ENCODE measurements at regions not wholly inside any gene's neighbourhood (a gene's known extent, or its start where the extent isn't known, plus 50 kb on each side); places are given as distances from the start of the nearest gene placed in this dataset.

- in situ Hi-C loops (cut with MboI; ENCODE audit: low pct_ligation_motif_present in 1 of 4, low pct_unique_long_range_greater_than_20kb in 1 of 4, low sequenced_read_pairs in 3 of 4): no loop called here
- H3K4me1 ChIP-seq: no peaks in the 10 kb centered on the region
- H3K27me3 ChIP-seq: no peaks in the 10 kb centered on the region
- no peak overlapping the region for H3K4me3 ChIP-seq
- no peak overlapping the region for H3K27ac ChIP-seq
- no peaks in the 10 kb centered on the region for H3K9me3 ChIP-seq
- no peak for DNase-seq
- TF ChIP-seq CTCF (IDR thresholded peaks at IDR 0.05) (no peak), POLR2A (IDR thresholded peaks at IDR 0.05) (no peak), EP300 (IDR thresholded peaks at IDR 0.05; ENCODE audit: low read depth) (no peak), POLR2AphosphoS5 (IDR thresholded peaks at IDR 0.05) (no peak)
- H3K36me3 ChIP-seq: no peaks in the 10 kb centered on the region
- 62 to 67% methylated on average over 4 of the region's 4 CpGs for WGBS, 2 donors (ENCODE audit: low coverage in 1 of 2)
- intact Hi-C loops (cut with DNase I; ENCODE audit: low total_unique reads): no loop called here
Measured at GRCh38 chr4:57544811-57545654, 434.8 kb upstream of the IGFBP7 start.

- H3K4me3 ChIP-seq: no peak overlapping the region
- TF ChIP-seq POLR2A (IDR thresholded peaks at IDR 0.05) (no peak), EP300 (IDR thresholded peaks at IDR 0.05; ENCODE audit: low read depth) (no peak), POLR2AphosphoS5 (IDR thresholded peaks at IDR 0.05) (no peak), CTCF (IDR thresholded peaks at IDR 0.05) (no peak)
- no peaks in the 10 kb centered on the region for H3K27me3 ChIP-seq
- H3K36me3 ChIP-seq: no peaks in the 10 kb centered on the region
- intact Hi-C loops (cut with DNase I; ENCODE audit: low total_unique reads): no loop called here
- WGBS, 2 donors (ENCODE audit: low coverage in 1 of 2): 55 to 64% methylated on average over 3 to 5 of the region's 5 CpGs
- no peaks in the 10 kb centered on the region for H3K9me3 ChIP-seq
- no peak overlapping the region for H3K27ac ChIP-seq
- no peak for DNase-seq
- in situ Hi-C loops (cut with MboI; ENCODE audit: low pct_ligation_motif_present in 1 of 4, low pct_unique_long_range_greater_than_20kb in 1 of 4, low sequenced_read_pairs in 3 of 4): no loop called here
- H3K4me1 ChIP-seq: no peaks in the 10 kb centered on the region
Measured at GRCh38 chr4:57504797-57505530, 394.8 kb upstream of the IGFBP7 start.

GRCh38 chr4:57504139-57504538 is 394.0 kb upstream of the IGFBP7 start:
- in situ Hi-C loops (cut with MboI; ENCODE audit: low pct_ligation_motif_present in 1 of 4, low pct_unique_long_range_greater_than_20kb in 1 of 4, low sequenced_read_pairs in 3 of 4): no loop called here
- TF ChIP-seq POLR2A (IDR thresholded peaks at IDR 0.05) (no peak), CTCF (IDR thresholded peaks at IDR 0.05) (no peak), EP300 (IDR thresholded peaks at IDR 0.05; ENCODE audit: low read depth) (no peak), POLR2AphosphoS5 (IDR thresholded peaks at IDR 0.05) (no peak)

GRCh38 chr4:57501720-57502119 is 391.5 kb upstream of the IGFBP7 start:
- 49% methylated on average over 4 of the region's 4 CpGs; no CpG with 5 or more reads in 1 of the 2 donors for WGBS, 2 donors (ENCODE audit: low coverage in 1 of 2)
- Histone ChIP-seq H3K4me1 (no peaks in the 10 kb centered on the region), H3K9me3 (no peaks in the 10 kb centered on the region), H3K27me3 (no peaks in the 10 kb centered on the region), H3K27ac (no peak overlapping the region), H3K4me3 (no peak overlapping the region), H3K36me3 (no peaks in the 10 kb centered on the region)
- intact Hi-C loops (cut with DNase I; ENCODE audit: low total_unique reads): no loop called here
- in situ Hi-C loops (cut with MboI; ENCODE audit: low pct_ligation_motif_present in 1 of 4, low pct_unique_long_range_greater_than_20kb in 1 of 4, low sequenced_read_pairs in 3 of 4): no loop called here
- TF ChIP-seq POLR2A (IDR thresholded peaks at IDR 0.05) (no peak), EP300 (IDR thresholded peaks at IDR 0.05; ENCODE audit: low read depth) (no peak), POLR2AphosphoS5 (IDR thresholded peaks at IDR 0.05) (no peak), CTCF (IDR thresholded peaks at IDR 0.05) (no peak)
- DNase-seq: no peak

More at GRCh38 chr4:57504139-57504538, 394.0 kb upstream of the IGFBP7 start:
- Histone ChIP-seq H3K4me1 (no peaks in the 10 kb centered on the region), H3K27ac (no peak overlapping the region), H3K36me3 (no peaks in the 10 kb centered on the region), H3K9me3 (no peaks in the 10 kb centered on the region), H3K27me3 (no peaks in the 10 kb centered on the region), H3K4me3 (no peak overlapping the region)
- 69 to 72% methylated on average over 3 of the region's 3 CpGs for WGBS, 2 donors (ENCODE audit: low coverage in 1 of 2)
- intact Hi-C loops (cut with DNase I; ENCODE audit: low total_unique reads): no loop called here
- DNase-seq: no peak

All from transverse colon (tissue), 4 donors.